ENCODE measurements at regions not wholly inside any gene's neighbourhood (a gene's known extent, or its start where the extent isn't known, plus 50 kb on each side); places are given as distances from the start of the nearest gene placed in this dataset.

GRCh38 chr3:190172751-190173150, 52.1 kb upstream of the P3H2 start:
- intact Hi-C loops (cut with DNase I, micrococcal nuclease) = no loop called here
- no peak overlapping the region for H3K27ac Mint-ChIP-seq
- H3K9me3 Mint-ChIP-seq (ENCODE audit: low read depth) = no peaks in the 10 kb centered on the region
- no peak overlapping the region for H3K4me3 Mint-ChIP-seq
- ChIA-PET POLR2A (no interaction called here), CTCF (no interaction called here)
- DNase-seq = no peak
- no peaks in the 10 kb centered on the region for H3K36me3 Mint-ChIP-seq (ENCODE audit: low read depth)
- peaks cover 11% of the 10 kb centered on the region for H3K27me3 Mint-ChIP-seq
- peaks cover 4% of the 10 kb centered on the region for H3K4me1 Mint-ChIP-seq
- no peak for ATAC-seq

Data from activated CD4-positive, alpha-beta T cell treated with anti-CD3 and anti-CD28 coated beads for 36 hours (primary cell).